DMS 273 (cell line): ENCODE measurements at regions not wholly inside any gene's neighbourhood (a gene's known extent, or its start where the extent isn't known, plus 50 kb on each side); places are given as distances from the start of the nearest gene placed in this dataset.
A peak's percentile ranks its signal among the peaks of the same experiment; 100 is the strongest.

ENCODE experiments used
- DNase-seq: peaks from one replicate; lab custom pipeline; 2025; ENCODE audit not compliant: unreplicated experiment; lab: John Stamatoyannopoulos, UW

- no peak for DNase-seq
These were observed 91.0 kb upstream of the MVB12B start for GRCh38 chr9:126235336-126236243.

GRCh38 chr9:126236273-126236672 is 90.4 kb upstream of the MVB12B start:
- no peak for DNase-seq

- DNase-seq = no peak
These were observed 88.2 kb upstream of the MVB12B start for GRCh38 chr9:126238415-126238814.

GRCh38 chr9:126239515-126239914 is 87.1 kb upstream of the MVB12B start:
- DNase-seq = no peak

- no peak for DNase-seq
These were observed 85.8 kb upstream of the MVB12B start for GRCh38 chr9:126240835-126241234.

- DNase-seq = no peak
These were observed 77.9 kb upstream of the MVB12B start for GRCh38 chr9:126248680-126249079.

- DNase-seq = no peak
These were observed 64.9 kb upstream of the MVB12B start for GRCh38 chr9:126261584-126262356.

- DNase-seq = no peak
These were observed 63.9 kb upstream of the MVB12B start for GRCh38 chr9:126262738-126263137.

- DNase-seq = no peak
These were observed 56.1 kb upstream of the MVB12B start for GRCh38 chr9:126270556-126270955.

- DNase-seq = no peak
These were observed 51.1 kb upstream of the MVB12B start for GRCh38 chr9:126275386-126276001.

GRCh38 chr9:126276056-126276728 is 50.4 kb upstream of the MVB12B start:
- DNase-seq = peak; percentile 47
